ENCODE measurements at regions not wholly inside any gene's neighbourhood (a gene's known extent, or its start where the extent isn't known, plus 50 kb on each side); places are given as distances from the start of the nearest gene placed in this dataset.

DNA sequence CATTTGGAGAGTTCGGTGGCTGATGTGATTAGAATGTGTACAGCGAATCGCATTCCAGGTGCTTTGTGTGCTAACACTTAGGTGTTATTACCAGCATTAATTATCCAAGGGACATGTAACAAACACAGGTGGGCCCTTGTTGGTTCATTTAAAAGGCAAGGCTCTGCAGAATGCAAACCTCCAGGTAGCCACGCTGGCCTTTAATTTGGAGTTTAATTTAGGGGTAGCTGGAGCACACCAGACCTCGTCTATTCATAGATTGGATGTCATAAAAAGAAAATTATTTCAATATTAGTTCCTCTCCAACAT lies 191.1 kb downstream of the MAT2B start:
- H3K36me3 ChIP-seq (ENCODE audit: control insufficient read depth in 2 of 2, extremely low read depth in 1 of 2, insufficient read depth in 2 of 2, low read length in 2 of 2) = no peaks in the 10 kb centered on the region
- DNase-seq (ENCODE audit: low read depth, low spot score) = no peak
- no peaks in the 10 kb centered on the region for H3K4me1 ChIP-seq (ENCODE audit: control insufficient read depth, extremely low read depth, insufficient read depth, low read length)
- dilution Hi-C loops (cut with MboI; ENCODE audit: extremely low pct_ligation_motif_present, low sequenced_read_pairs) = no loop called here
- FAIRE-seq = no peak
- no peaks in the 10 kb centered on the region for H3K27me3 ChIP-seq (ENCODE audit: control insufficient read depth, extremely low read depth, insufficient read depth, low read length)
- H3K4me2 ChIP-seq (ENCODE audit: control insufficient read depth, extremely low read depth, insufficient read depth, low read depth, low read length) = no peak overlapping the region
- H3K9me3 ChIP-seq (ENCODE audit: control insufficient read depth, low read depth, low read length) = no peaks in the 10 kb centered on the region
- H4K20me1 ChIP-seq (ENCODE audit: control insufficient read depth, extremely low read depth, insufficient read depth, low read length) = no peaks in the 10 kb centered on the region
- H3K9me1 ChIP-seq (ENCODE audit: control insufficient read depth, extremely low read depth, insufficient read depth, low read length) = no peaks in the 10 kb centered on the region
- no peak overlapping the region for H3K9ac ChIP-seq (ENCODE audit: control insufficient read depth, extremely low read depth, insufficient read depth, low read length)
- no peak overlapping the region for H3K27ac ChIP-seq (ENCODE audit: control insufficient read depth, insufficient read depth, low read length)
- TF ChIP-seq, protein P1, sequence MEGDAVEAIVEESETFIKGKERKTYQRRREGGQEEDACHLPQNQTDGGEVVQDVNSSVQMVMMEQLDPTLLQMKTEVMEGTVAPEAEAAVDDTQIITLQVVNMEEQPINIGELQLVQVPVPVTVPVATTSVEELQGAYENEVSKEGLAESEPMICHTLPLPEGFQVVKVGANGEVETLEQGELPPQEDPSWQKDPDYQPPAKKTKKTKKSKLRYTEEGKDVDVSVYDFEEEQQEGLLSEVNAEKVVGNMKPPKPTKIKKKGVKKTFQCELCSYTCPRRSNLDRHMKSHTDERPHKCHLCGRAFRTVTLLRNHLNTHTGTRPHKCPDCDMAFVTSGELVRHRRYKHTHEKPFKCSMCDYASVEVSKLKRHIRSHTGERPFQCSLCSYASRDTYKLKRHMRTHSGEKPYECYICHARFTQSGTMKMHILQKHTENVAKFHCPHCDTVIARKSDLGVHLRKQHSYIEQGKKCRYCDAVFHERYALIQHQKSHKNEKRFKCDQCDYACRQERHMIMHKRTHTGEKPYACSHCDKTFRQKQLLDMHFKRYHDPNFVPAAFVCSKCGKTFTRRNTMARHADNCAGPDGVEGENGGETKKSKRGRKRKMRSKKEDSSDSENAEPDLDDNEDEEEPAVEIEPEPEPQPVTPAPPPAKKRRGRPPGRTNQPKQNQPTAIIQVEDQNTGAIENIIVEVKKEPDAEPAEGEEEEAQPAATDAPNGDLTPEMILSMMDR (optimal IDR thresholded peaks at IDR 0.05 in 1 of 3, IDR thresholded peaks at IDR 0.05 in 1 of 3, conservative IDR thresholded peaks at IDR 0.05 in 1 of 3; ENCODE audit: extremely low read depth in 1 of 3, insufficient read depth in 2 of 3, low read length in 3 of 3) = no peak
- TF ChIP-seq EZH2 (IDR thresholded peaks at IDR 0.05; ENCODE audit: low read length) = no peak
- H3K4me3 ChIP-seq (ENCODE audit: control insufficient read depth in 2 of 3, extremely low read depth in 1 of 3, insufficient read depth in 2 of 3, low read depth in 1 of 3, low read length in 3 of 3) = no peak overlapping the region
- H3K79me2 ChIP-seq (ENCODE audit: control insufficient read depth, insufficient read depth, low read length) = no peaks in the 10 kb centered on the region
- no peak overlapping the region for H2AFZ ChIP-seq (ENCODE audit: control insufficient read depth, low read length)

- no peak overlapping the region for H3K4me3 ChIP-seq (ENCODE audit: control insufficient read depth in 2 of 3, extremely low read depth in 1 of 3, insufficient read depth in 2 of 3, low read depth in 1 of 3, low read length in 3 of 3)
- H3K9me3 ChIP-seq (ENCODE audit: control insufficient read depth, low read depth, low read length) = no peaks in the 10 kb centered on the region
- H3K4me1 ChIP-seq (ENCODE audit: control insufficient read depth, extremely low read depth, insufficient read depth, low read length) = peaks cover 5% of the 10 kb centered on the region
- peak overlapping the region; percentile 34 for H2AFZ ChIP-seq (ENCODE audit: control insufficient read depth, low read length)
- dilution Hi-C loops (cut with MboI; ENCODE audit: extremely low pct_ligation_motif_present, low sequenced_read_pairs) = no loop called here
- DNase-seq (ENCODE audit: low read depth, low spot score) = no peak
- H3K79me2 ChIP-seq (ENCODE audit: control insufficient read depth, insufficient read depth, low read length) = no peaks in the 10 kb centered on the region
- H3K4me2 ChIP-seq (ENCODE audit: control insufficient read depth, extremely low read depth, insufficient read depth, low read depth, low read length) = peak overlapping the region; percentile 16
- no peak for TF ChIP-seq EZH2 (IDR thresholded peaks at IDR 0.05; ENCODE audit: low read length)
- TF ChIP-seq, protein P1 (optimal IDR thresholded peaks at IDR 0.05 in 1 of 3, IDR thresholded peaks at IDR 0.05 in 1 of 3, conservative IDR thresholded peaks at IDR 0.05 in 1 of 3; ENCODE audit: extremely low read depth in 1 of 3, insufficient read depth in 2 of 3, low read length in 3 of 3) = no peak
- no peaks in the 10 kb centered on the region for H3K27me3 ChIP-seq (ENCODE audit: control insufficient read depth, extremely low read depth, insufficient read depth, low read length)
- H3K27ac ChIP-seq (ENCODE audit: control insufficient read depth, insufficient read depth, low read length) = peak overlapping the region; percentile 13
- H4K20me1 ChIP-seq (ENCODE audit: control insufficient read depth, extremely low read depth, insufficient read depth, low read length) = no peaks in the 10 kb centered on the region
- no peaks in the 10 kb centered on the region for H3K9me1 ChIP-seq (ENCODE audit: control insufficient read depth, extremely low read depth, insufficient read depth, low read length)
- no peaks in the 10 kb centered on the region for H3K36me3 ChIP-seq (ENCODE audit: control insufficient read depth in 2 of 2, extremely low read depth in 1 of 2, insufficient read depth in 2 of 2, low read length in 2 of 2)
- H3K9ac ChIP-seq (ENCODE audit: control insufficient read depth, extremely low read depth, insufficient read depth, low read length) = no peak overlapping the region
- no peak for FAIRE-seq
Observed at GRCh38 chr5:163706053-163706771, 200.8 kb downstream of the MAT2B start.

Measured in keratinocyte (primary cell).